ENCODE measurements at regions not wholly inside any gene's neighbourhood (a gene's known extent, or its start where the extent isn't known, plus 50 kb on each side); places are given as distances from the start of the nearest gene placed in this dataset. TPM values are rescaled to one million over a fixed set of nuclear protein-coding genes. Genes with fewer than 3 reads are reported as not detected.

- intact Hi-C loops (cut with DNase I) = no loop called here
Measured at GRCh38 chr2:15997728-15998280, 57.5 kb downstream of the MYCN start.

GRCh38 chr2:15996536-15997423 lies 56.4 kb downstream of the MYCN start:
- Histone ChIP-seq H3K36me3 (no peaks in the 10 kb centered on the region), H3K9me3 (no peaks in the 10 kb centered on the region), H3K4me1 (peaks cover 11 to 12% of the 10 kb centered on the region in 2 donors), H3K4me3 (replicated peaks in 1 of 3) (no peak overlapping the region), H3K27me3 (no peaks in the 10 kb centered on the region), H3K27ac (peak overlapping the region in 1 of 3 donors; percentile 50)
- intact Hi-C loops (cut with DNase I) = no loop called here
- TF ChIP-seq CTCF (IDR thresholded peaks at IDR 0.05) = no peak
- no peak for TF ChIP-seq POLR2A (IDR thresholded peaks at IDR 0.05)
- WGBS, 2 donors = 66 to 86% methylated on average over 10 of the region's 10 CpGs
- DNase-seq = no peak

More at GRCh38 chr2:15997728-15998280, 57.5 kb downstream of the MYCN start:
- H3K4me1 ChIP-seq = peaks cover 11 to 12% of the 10 kb centered on the region in 2 donors
- H3K27ac ChIP-seq = peak overlapping the region in 2 of 3 donors; percentile 28 to 50
- peak; percentile 60 to 71 for DNase-seq
- no peaks in the 10 kb centered on the region for H3K9me3 ChIP-seq
- TF ChIP-seq POLR2A (IDR thresholded peaks at IDR 0.05) (no peak), CTCF (IDR thresholded peaks at IDR 0.05) (no peak)
- H3K27me3 ChIP-seq = no peaks in the 10 kb centered on the region
- WGBS, 2 donors = 37 to 41% methylated on average over 2 of the region's 2 CpGs
- no peaks in the 10 kb centered on the region for H3K36me3 ChIP-seq
- no peak overlapping the region for H3K4me3 ChIP-seq (replicated peaks in 1 of 3)

Small RNA genes lying in the stretch of these regions (small RNA-seq; reads per million reads assigned to genes)
- gene AC174048.1 (not detected), gene RF00561 (not detected)

All from thyroid gland (tissue), 4 donors.